22Rv1 (cell line): ENCODE measurements at regions not wholly inside any gene's neighbourhood (a gene's known extent, or its start where the extent isn't known, plus 50 kb on each side); places are given as distances from the start of the nearest gene placed in this dataset.
A peak's percentile ranks its signal among the peaks of the same experiment; 100 is the strongest.

Experiments used
- H3K27ac ChIP-seq: fragments of 450-650 bp; 2 replicates; pipeline ENCODE4 v1.5.1; 2017
- CTCF ChIP-seq: fragments of 450-650 bp; IDR thresholded peaks from 2 replicates; pipeline ENCODE4 v1.5.1; 2017; ENCODE audit warnings: mild to moderate bottlenecking
- ZFX ChIP-seq: fragments of 450-650 bp; IDR thresholded peaks from 2 replicates; pipeline ENCODE4 v1.6.1; 2017; ENCODE audit warnings: antibody characterized with exemption, borderline replicate concordance

- no peak for TF ChIP-seq ZFX
- H3K27ac ChIP-seq = no peak overlapping the region
Observed at GRCh38 chr2:204089105-204089504, 152.5 kb downstream of the ICOS start.

GRCh38 chr2:204089574-204089973 lies 153.0 kb downstream of the ICOS start:
- TF ChIP-seq CTCF = no peak
- no peak for TF ChIP-seq ZFX
- no peak overlapping the region for H3K27ac ChIP-seq

GRCh38 chr2:204090021-204090420 lies 153.5 kb downstream of the ICOS start:
- no peak overlapping the region for H3K27ac ChIP-seq
- TF ChIP-seq CTCF = no peak

- no peak for TF ChIP-seq CTCF
- no peak for TF ChIP-seq ZFX
- no peak overlapping the region for H3K27ac ChIP-seq
Observed at GRCh38 chr2:204104811-204105210, 168.2 kb downstream of the ICOS start.

- H3K27ac ChIP-seq = no peak overlapping the region
- TF ChIP-seq CTCF (peak; percentile 56), ZFX (no peak)
Observed at GRCh38 chr2:204108330-204108751, 171.8 kb downstream of the ICOS start.

- TF ChIP-seq CTCF = no peak
- no peak for TF ChIP-seq ZFX
- no peak overlapping the region for H3K27ac ChIP-seq
Observed at GRCh38 chr2:204108781-204109295, 172.3 kb downstream of the ICOS start.

- no peak overlapping the region for H3K27ac ChIP-seq
- no peak for TF ChIP-seq CTCF
- TF ChIP-seq ZFX = no peak
Observed at GRCh38 chr2:204109681-204110080, 173.1 kb downstream of the ICOS start.

- no peak for TF ChIP-seq CTCF
- TF ChIP-seq ZFX = no peak
- H3K27ac ChIP-seq = no peak overlapping the region
Observed at GRCh38 chr2:204110338-204110741, 173.8 kb downstream of the ICOS start.
